HCT116 (cell line): ENCODE measurements at regions not wholly inside any gene's neighbourhood (a gene's known extent, or its start where the extent isn't known, plus 50 kb on each side); places are given as distances from the start of the nearest gene placed in this dataset.

ENCODE experiments used
- ATAC-seq: fragments of 200-7000 bp; cut with Tn5 transposase; 2 replicates; pipeline ENCODE4 v1.9.1; 2020; ENCODE audit warnings: mild to moderate bottlenecking, moderate library complexity
- BruUV-seq: library from RNA; stranded (reverse); fragments of 400-500 nt; replicated peaks from 2 replicates; lab custom pipeline; 2021; lab: Mats Ljungman, UMichigan
- CTCF ChIA-PET: fragments of 300-600 bp; sonication (Branson Sonifier 250); formaldehyde crosslinking; loops from one replicate; lab custom pipeline; 2021; ENCODE audit warnings: antibody characterized with exemption; lab: Charles Lee
- POLR2A ChIA-PET: fragments of 300-600, 350-600 bp; sonication (Branson Sonifier 250); formaldehyde crosslinking; loops from one replicate; lab custom pipeline; 2021; ENCODE audit warnings: antibody characterized with exemption; lab: Charles Lee
- RAD21 ChIA-PET, 2 experiments: fragments of 300-600 bp; sonication (Branson Sonifier 250); formaldehyde crosslinking; loops; one replicate each; lab custom pipeline; 2023; ENCODE audit warnings: low total read pairs in 2 of 2; ENCODE audit not compliant: uncharacterized antibody in 2 of 2, unreplicated experiment in 2 of 2, low non-redundant PET in 1 of 2; lab: Charles Lee
- DNase-seq: peaks from one replicate; pipeline ENCODE4 v3.0.0-alpha.2; 2010; ENCODE audit warnings: low read depth, low spot score
- H2AFZ ChIP-seq: fragments of 200-600 bp; shearing (Covaris generic), sonication (generic); 2 replicates; pipeline ENCODE4 v1.6.1; 2017; ENCODE audit warnings: low read depth, mixed run types, mixed read lengths, antibody characterized with exemption, low read length; ENCODE audit not compliant: poor library complexity, severe bottlenecking
- H3K27ac ChIP-seq: 2 replicates; pipeline ENCODE4 v1.5.1; 2012; ENCODE audit warnings: low read depth, low read length
- H3K27me3 ChIP-seq: fragments of 200-600 bp; sonication (generic); 2 replicates; pipeline ENCODE4 v1.6.1; 2016; ENCODE audit warnings: mixed run types, low read length, mixed read lengths; ENCODE audit not compliant: insufficient read depth
- H3K36me3 ChIP-seq, 2 experiments: fragments of 200-500 bp in 1 of 2; fragments of 200-600 bp in 1 of 2; sonication (Bioruptor generic) in 1 of 2; sonication (generic) in 1 of 2; 2 replicates each; pipeline versions ENCODE4 v1.5.1 to v1.6.1; 2014 to 2016; ENCODE audit warnings: low read length in 2 of 2, inconsistent platforms in 1 of 2, mixed read lengths in 1 of 2, mixed run types in 1 of 2; ENCODE audit not compliant: insufficient read depth in 2 of 2, control insufficient read depth in 1 of 2
- H3K4me1 ChIP-seq, 2 experiments: fragments of 200-600 bp in 1 of 2; sonication (generic) in 1 of 2; 2 replicates each; pipeline versions ENCODE4 v1.5.1 to v1.6.1; 2012 to 2017; ENCODE audit warnings: low read length in 2 of 2, inconsistent platforms in 1 of 2, mild to moderate bottlenecking in 1 of 2, mixed read lengths in 1 of 2, mixed run types in 1 of 2, moderate library complexity in 1 of 2; ENCODE audit not compliant: insufficient read depth in 2 of 2, control insufficient read depth in 1 of 2
- H3K4me2 ChIP-seq: fragments of 200-600 bp; sonication (generic); 2 replicates; pipeline ENCODE4 v1.6.1; 2017; ENCODE audit warnings: mixed run types, low read length, mixed read lengths
- H3K4me3 ChIP-seq, 2 experiments: fragments of 200-600 bp in 1 of 2; sonication (generic) in 1 of 2; replicated peaks in 1 of 2; 2 replicates each; pipeline ENCODE4 v1.5.1; 2011 to 2016; ENCODE audit warnings: low read length in 2 of 2, control low read depth in 1 of 2, low read depth in 1 of 2, mild to moderate bottlenecking in 1 of 2, mixed read lengths in 1 of 2, mixed run types in 1 of 2
- H3K79me2 ChIP-seq: fragments of 200-600 bp; sonication (generic); 2 replicates; pipeline ENCODE4 v1.6.1; 2017; ENCODE audit warnings: mild to moderate bottlenecking, mixed run types, low read length, moderate library complexity, mixed read lengths; ENCODE audit not compliant: insufficient read depth
- H3K9ac ChIP-seq: fragments of 200-600 bp; sonication (generic); 2 replicates; pipeline ENCODE4 v1.6.1; 2016; ENCODE audit warnings: low read length, mixed read lengths
- H3K9me2 ChIP-seq: fragments of 200-600 bp; sonication (generic), shearing (Covaris generic); 2 replicates; pipeline ENCODE4 v1.6.1; 2017; ENCODE audit warnings: mixed run types, mild to moderate bottlenecking, moderate library complexity; ENCODE audit not compliant: insufficient read depth
- H3K9me3 ChIP-seq, 2 experiments: fragments of 200-500 bp in 1 of 2; fragments of 200-600 bp in 1 of 2; sonication (Bioruptor generic) in 1 of 2; sonication (generic) in 1 of 2; 2 replicates each; pipeline ENCODE4 v1.6.1; 2014 to 2017; ENCODE audit warnings: low read length in 2 of 2, mixed read lengths in 2 of 2, inconsistent platforms in 1 of 2, low read depth in 1 of 2, mild to moderate bottlenecking in 1 of 2, mixed run types in 1 of 2, moderate library complexity in 1 of 2; ENCODE audit not compliant: control insufficient read depth in 1 of 2, insufficient read depth in 1 of 2
- H4K20me1 ChIP-seq: fragments of 200-600 bp; sonication (generic), shearing (Covaris generic); 2 replicates; pipeline ENCODE4 v1.6.1; 2017; ENCODE audit warnings: mixed run types, mild to moderate bottlenecking, moderate library complexity; ENCODE audit not compliant: insufficient read depth
- CEBPB ChIP-seq: IDR thresholded peaks from 2 replicates; pipeline ENCODE4 v1.6.1; 2012; ENCODE audit warnings: low read depth
- EZH2 ChIP-seq: fragments of 200-600 bp; sonication (generic); IDR thresholded peaks from 2 replicates; pipeline ENCODE4 v1.6.1; 2017; ENCODE audit warnings: antibody characterized with exemption, mixed run types
- JUND ChIP-seq: IDR thresholded peaks from 2 replicates; pipeline ENCODE4 v1.6.1; 2012
- POLR2AphosphoS5 ChIP-seq: IDR thresholded peaks from 2 replicates; pipeline ENCODE4 v1.6.1; 2011; ENCODE audit warnings: mild to moderate bottlenecking, low read depth, low read length, moderate library complexity
- ZFX ChIP-seq: fragments of 450-650 bp; IDR thresholded peaks from 2 replicates; pipeline ENCODE4 v1.6.1; 2017
- ZNF274 ChIP-seq: fragments of 200-500 bp; sonication (Bioruptor generic); IDR thresholded peaks from 2 replicates; pipeline ENCODE4 v1.6.1; 2014; ENCODE audit warnings: mild to moderate bottlenecking, low read depth, low read length, inconsistent platforms
- intact Hi-C: fragments of 100-400 bp; cut with micrococcal nuclease; formaldehyde crosslinking; loops from 2 replicates; pipeline ENCODE4 v1.10.0; 2022
- TF ChIP-seq, protein P1 (sequence below): IDR thresholded peaks from 2 replicates; pipeline ENCODE4 v1.6.1; 2011; ENCODE audit warnings: mild to moderate bottlenecking, low read length, moderate library complexity; ENCODE audit not compliant: insufficient replicate concordance; ENCODE audit errors: extremely low read depth
- TF ChIP-seq, protein P2 (sequence below), 3 experiments: fragments of 200-600 bp in 1 of 3; sonication (generic) in 1 of 3; IDR thresholded peaks in 2 of 3; conservative IDR thresholded peaks in 1 of 3; 2 replicates each; pipeline ENCODE4 v1.5.1; 2012 to 2017; ENCODE audit warnings: low read depth in 2 of 3, low read length in 2 of 3, antibody characterized with exemption in 1 of 3, borderline replicate concordance in 1 of 3, control low read depth in 1 of 3, mild to moderate bottlenecking in 1 of 3, mixed read lengths in 1 of 3, mixed run types in 1 of 3, moderate library complexity in 1 of 3; ENCODE audit not compliant: insufficient read depth in 1 of 3

DNA sequence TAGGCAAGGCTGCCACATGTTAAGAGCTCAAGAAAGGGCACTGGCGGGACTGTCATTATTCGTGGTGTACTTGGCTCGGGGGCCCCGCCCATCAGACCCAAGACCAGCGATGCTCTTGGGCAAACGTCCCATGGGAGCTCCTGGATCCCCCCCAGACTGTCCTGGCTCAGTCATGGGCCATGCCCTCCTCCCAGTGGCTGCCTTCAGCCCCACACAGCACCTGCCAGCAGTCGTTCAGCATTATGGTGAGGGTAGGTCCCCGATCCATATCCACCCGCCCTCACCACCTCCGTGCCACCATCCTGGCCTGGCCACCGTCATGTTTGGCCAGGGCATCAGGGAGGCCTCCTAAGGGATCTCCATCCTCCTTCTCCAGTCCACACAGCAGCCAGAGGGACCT lies 51.4 kb upstream of the IQSEC1 start:
- RAD21 ChIA-PET, result no interaction called here
- H3K9ac ChIP-seq, result no peak overlapping the region
- H3K4me3 ChIP-seq, result no peak overlapping the region
- no peaks in the 10 kb centered on the region for H3K9me3 ChIP-seq
- no peak for TF ChIP-seq JUND
- TF ChIP-seq, protein P1, sequence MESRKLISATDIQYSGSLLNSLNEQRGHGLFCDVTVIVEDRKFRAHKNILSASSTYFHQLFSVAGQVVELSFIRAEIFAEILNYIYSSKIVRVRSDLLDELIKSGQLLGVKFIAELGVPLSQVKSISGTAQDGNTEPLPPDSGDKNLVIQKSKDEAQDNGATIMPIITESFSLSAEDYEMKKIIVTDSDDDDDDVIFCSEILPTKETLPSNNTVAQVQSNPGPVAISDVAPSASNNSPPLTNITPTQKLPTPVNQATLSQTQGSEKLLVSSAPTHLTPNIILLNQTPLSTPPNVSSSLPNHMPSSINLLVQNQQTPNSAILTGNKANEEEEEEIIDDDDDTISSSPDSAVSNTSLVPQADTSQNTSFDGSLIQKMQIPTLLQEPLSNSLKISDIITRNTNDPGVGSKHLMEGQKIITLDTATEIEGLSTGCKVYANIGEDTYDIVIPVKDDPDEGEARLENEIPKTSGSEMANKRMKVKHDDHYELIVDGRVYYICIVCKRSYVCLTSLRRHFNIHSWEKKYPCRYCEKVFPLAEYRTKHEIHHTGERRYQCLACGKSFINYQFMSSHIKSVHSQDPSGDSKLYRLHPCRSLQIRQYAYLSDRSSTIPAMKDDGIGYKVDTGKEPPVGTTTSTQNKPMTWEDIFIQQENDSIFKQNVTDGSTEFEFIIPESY, result no peak
- no peak for TF ChIP-seq ZFX
- TF ChIP-seq, protein P2, sequence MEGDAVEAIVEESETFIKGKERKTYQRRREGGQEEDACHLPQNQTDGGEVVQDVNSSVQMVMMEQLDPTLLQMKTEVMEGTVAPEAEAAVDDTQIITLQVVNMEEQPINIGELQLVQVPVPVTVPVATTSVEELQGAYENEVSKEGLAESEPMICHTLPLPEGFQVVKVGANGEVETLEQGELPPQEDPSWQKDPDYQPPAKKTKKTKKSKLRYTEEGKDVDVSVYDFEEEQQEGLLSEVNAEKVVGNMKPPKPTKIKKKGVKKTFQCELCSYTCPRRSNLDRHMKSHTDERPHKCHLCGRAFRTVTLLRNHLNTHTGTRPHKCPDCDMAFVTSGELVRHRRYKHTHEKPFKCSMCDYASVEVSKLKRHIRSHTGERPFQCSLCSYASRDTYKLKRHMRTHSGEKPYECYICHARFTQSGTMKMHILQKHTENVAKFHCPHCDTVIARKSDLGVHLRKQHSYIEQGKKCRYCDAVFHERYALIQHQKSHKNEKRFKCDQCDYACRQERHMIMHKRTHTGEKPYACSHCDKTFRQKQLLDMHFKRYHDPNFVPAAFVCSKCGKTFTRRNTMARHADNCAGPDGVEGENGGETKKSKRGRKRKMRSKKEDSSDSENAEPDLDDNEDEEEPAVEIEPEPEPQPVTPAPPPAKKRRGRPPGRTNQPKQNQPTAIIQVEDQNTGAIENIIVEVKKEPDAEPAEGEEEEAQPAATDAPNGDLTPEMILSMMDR (IDR thresholded peaks at IDR 0.05 in 2 of 3, conservative IDR thresholded peaks at IDR 0.05 in 1 of 3; ENCODE audit: borderline replicate concordance in 1 of 3, insufficient read depth in 1 of 3, low read depth in 2 of 3, low read length in 2 of 3), result no peak
- no peak for TF ChIP-seq POLR2AphosphoS5
- no peaks in the 10 kb centered on the region for H3K79me2 ChIP-seq
- H3K27ac ChIP-seq, result no peak overlapping the region
- POLR2A ChIA-PET, result no interaction called here
- BruUV-seq, result no TSS peak
- CTCF ChIA-PET, result no interaction called here
- ATAC-seq (no peak), DNase-seq (no peak)
- intact Hi-C loops, result no loop called here
- H2AFZ ChIP-seq, result no peak overlapping the region
- H3K36me3 ChIP-seq, result no peaks in the 10 kb centered on the region
- no peaks in the 10 kb centered on the region for H3K27me3 ChIP-seq
- H3K4me1 ChIP-seq, result no peaks in the 10 kb centered on the region
- H3K4me2 ChIP-seq, result no peak overlapping the region
- H4K20me1 ChIP-seq, result no peaks in the 10 kb centered on the region
- no peaks in the 10 kb centered on the region for H3K9me2 ChIP-seq

DNA sequence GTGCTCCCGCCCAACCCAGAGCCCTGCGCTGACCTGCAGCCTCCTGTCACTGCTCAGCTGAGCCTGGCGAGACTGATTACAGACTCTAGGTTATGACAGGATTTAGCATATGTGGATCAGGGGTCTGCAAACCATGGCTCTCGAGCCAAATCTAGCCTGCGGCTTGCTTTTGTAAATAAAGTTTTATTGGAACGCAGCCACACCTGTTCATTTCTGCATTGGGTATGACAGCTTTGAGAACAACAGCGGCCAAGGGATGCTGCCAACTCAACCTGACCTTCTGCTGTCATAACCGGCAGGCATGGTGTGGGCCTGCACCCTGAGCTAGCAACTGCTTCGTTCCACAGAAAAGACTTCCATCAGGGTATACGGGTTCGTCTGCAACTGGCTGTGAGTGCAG lies 50.5 kb upstream of the IQSEC1 start:
- H3K36me3 ChIP-seq, result no peaks in the 10 kb centered on the region
- DNase-seq (no peak), ATAC-seq (no peak)
- H3K9ac ChIP-seq, result no peak overlapping the region
- intact Hi-C loops, result no loop called here
- BruUV-seq, result no TSS peak
- H3K9me3 ChIP-seq, result no peaks in the 10 kb centered on the region
- H3K27ac ChIP-seq, result no peak overlapping the region
- ChIA-PET CTCF (no interaction called here), POLR2A (no interaction called here), RAD21 (no interaction called here)
- H3K9me2 ChIP-seq, result no peaks in the 10 kb centered on the region
- no peaks in the 10 kb centered on the region for H3K27me3 ChIP-seq
- no peaks in the 10 kb centered on the region for H4K20me1 ChIP-seq
- no peak overlapping the region for H3K4me3 ChIP-seq
- no peaks in the 10 kb centered on the region for H3K4me1 ChIP-seq
- no peak overlapping the region for H2AFZ ChIP-seq
- H3K79me2 ChIP-seq, result no peaks in the 10 kb centered on the region
- no peak overlapping the region for H3K4me2 ChIP-seq
- TF ChIP-seq EZH2 (no peak), ZNF274 (no peak), POLR2AphosphoS5 (no peak), CEBPB (no peak)
- TF ChIP-seq, all 23 proteins: peak for 0
